ENCODE measurements at regions not wholly inside any gene's neighbourhood (a gene's known extent, or its start where the extent isn't known, plus 50 kb on each side); places are given as distances from the start of the nearest gene placed in this dataset.

DNA sequence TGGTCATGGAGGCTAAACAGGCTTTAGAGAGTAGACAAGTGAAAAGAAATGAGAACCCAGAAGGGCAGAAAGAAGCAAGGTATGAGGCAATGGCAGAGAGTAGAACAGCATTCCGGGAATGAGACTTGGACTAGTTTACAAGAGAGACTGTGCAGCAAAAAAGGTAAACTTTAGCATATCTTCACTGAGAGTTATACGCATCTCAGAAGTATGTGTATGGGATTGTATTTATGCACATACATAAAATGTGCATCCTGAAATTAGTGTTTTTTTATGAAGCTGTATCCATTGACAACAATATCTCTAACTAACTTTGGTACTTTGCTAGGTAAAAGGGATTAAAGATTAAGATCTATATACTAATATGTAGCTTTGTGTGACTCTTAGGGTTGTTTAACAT, 753.6 kb downstream of the BCKDHB start:
- TF ChIP-seq, protein P1, sequence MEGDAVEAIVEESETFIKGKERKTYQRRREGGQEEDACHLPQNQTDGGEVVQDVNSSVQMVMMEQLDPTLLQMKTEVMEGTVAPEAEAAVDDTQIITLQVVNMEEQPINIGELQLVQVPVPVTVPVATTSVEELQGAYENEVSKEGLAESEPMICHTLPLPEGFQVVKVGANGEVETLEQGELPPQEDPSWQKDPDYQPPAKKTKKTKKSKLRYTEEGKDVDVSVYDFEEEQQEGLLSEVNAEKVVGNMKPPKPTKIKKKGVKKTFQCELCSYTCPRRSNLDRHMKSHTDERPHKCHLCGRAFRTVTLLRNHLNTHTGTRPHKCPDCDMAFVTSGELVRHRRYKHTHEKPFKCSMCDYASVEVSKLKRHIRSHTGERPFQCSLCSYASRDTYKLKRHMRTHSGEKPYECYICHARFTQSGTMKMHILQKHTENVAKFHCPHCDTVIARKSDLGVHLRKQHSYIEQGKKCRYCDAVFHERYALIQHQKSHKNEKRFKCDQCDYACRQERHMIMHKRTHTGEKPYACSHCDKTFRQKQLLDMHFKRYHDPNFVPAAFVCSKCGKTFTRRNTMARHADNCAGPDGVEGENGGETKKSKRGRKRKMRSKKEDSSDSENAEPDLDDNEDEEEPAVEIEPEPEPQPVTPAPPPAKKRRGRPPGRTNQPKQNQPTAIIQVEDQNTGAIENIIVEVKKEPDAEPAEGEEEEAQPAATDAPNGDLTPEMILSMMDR (conservative IDR thresholded peaks at IDR 0.05; ENCODE audit: low read depth, low read length), result no peak
- no peak for TF ChIP-seq EZH2 (IDR thresholded peaks at IDR 0.05; ENCODE audit: borderline replicate concordance, low read depth, low read length, poor library complexity, severe bottlenecking)
